NCI-H1092 treated with DMSO at 0.1 percent for 48 hours (cell line): ENCODE measurements at regions not wholly inside any gene's neighbourhood (a gene's known extent, or its start where the extent isn't known, plus 50 kb on each side); places are given as distances from the start of the nearest gene placed in this dataset.

Experiments
- DNase-seq: peaks from one replicate; lab custom pipeline; 2025; lab: John Stamatoyannopoulos, UW

GRCh38 chr6:91135406-91136103 lies 548.7 kb upstream of the MAP3K7 start:
- DNase-seq: no peak

- DNase-seq: no peak
Measured at GRCh38 chr6:91132461-91132860, 545.6 kb upstream of the MAP3K7 start.

GRCh38 chr6:91130126-91130525 lies 543.3 kb upstream of the MAP3K7 start:
- DNase-seq: no peak

- DNase-seq: no peak
Measured at GRCh38 chr6:91127752-91128151, 540.9 kb upstream of the MAP3K7 start.

GRCh38 chr6:91126876-91127275 lies 540.0 kb upstream of the MAP3K7 start:
- no peak for DNase-seq

- no peak for DNase-seq
Measured at GRCh38 chr6:91117550-91117949, 530.7 kb upstream of the MAP3K7 start.

- no peak for DNase-seq
Measured at GRCh38 chr6:91114123-91114708, 527.3 kb upstream of the MAP3K7 start.

GRCh38 chr6:91106083-91106482 lies 519.2 kb upstream of the MAP3K7 start:
- DNase-seq: no peak

GRCh38 chr6:91105532-91105931 lies 518.7 kb upstream of the MAP3K7 start:
- no peak for DNase-seq

GRCh38 chr6:91099479-91099878 lies 512.6 kb upstream of the MAP3K7 start:
- DNase-seq: no peak

GRCh38 chr6:91098006-91098405 lies 511.1 kb upstream of the MAP3K7 start:
- peak; percentile 66 for DNase-seq

- DNase-seq: peak; percentile 48
Measured at GRCh38 chr6:91097364-91097763, 510.5 kb upstream of the MAP3K7 start.

GRCh38 chr6:91094806-91095475 lies 508.1 kb upstream of the MAP3K7 start:
- no peak for DNase-seq

- no peak for DNase-seq
Measured at GRCh38 chr6:91094341-91094740, 507.5 kb upstream of the MAP3K7 start.

- peak; percentile 68 for DNase-seq
Measured at GRCh38 chr6:91088976-91089375, 502.1 kb upstream of the MAP3K7 start.

GRCh38 chr6:91088515-91088914 lies 501.6 kb upstream of the MAP3K7 start:
- peak; percentile 91 for DNase-seq

- DNase-seq: peak; percentile 80
Measured at GRCh38 chr6:91087908-91088307, 501.0 kb upstream of the MAP3K7 start.

GRCh38 chr6:91083211-91083610 lies 496.3 kb upstream of the MAP3K7 start:
- DNase-seq: no peak

- no peak for DNase-seq
Measured at GRCh38 chr6:91082311-91082832, 495.5 kb upstream of the MAP3K7 start.

- peak; percentile 51 for DNase-seq
Measured at GRCh38 chr6:91081452-91082067, 494.7 kb upstream of the MAP3K7 start.

GRCh38 chr6:91080871-91081270 lies 494.0 kb upstream of the MAP3K7 start:
- DNase-seq: no peak

- DNase-seq: no peak
Measured at GRCh38 chr6:91079969-91080368, 493.1 kb upstream of the MAP3K7 start.
